Astrocyte (in vitro differentiated cells and primary cell): ENCODE measurements at regions not wholly inside any gene's neighbourhood (a gene's known extent, or its start where the extent isn't known, plus 50 kb on each side); places are given as distances from the start of the nearest gene placed in this dataset.

Experiments used
- DNase-seq: peaks from one replicate; pipeline ENCODE4 v3.0.0-alpha.2; 2010; ENCODE audit warnings: low read depth
- FAIRE-seq: peaks from 2 replicates; lab custom pipeline; 2011; peaks lifted over from hg19 to GRCh38; lab: Jason Lieb, UNC
- H2AFZ ChIP-seq: 2 replicates; pipeline ENCODE4 v1.6.0; 2012; ENCODE audit warnings: low read depth, low read length, inconsistent platforms
- H3K27ac ChIP-seq: 2 replicates; pipeline ENCODE4 v1.5.1; 2011; ENCODE audit warnings: low read depth, low read length, inconsistent platforms
- H3K27me3 ChIP-seq: 2 replicates; pipeline ENCODE4 v1.6.0; 2011; ENCODE audit warnings: low read length, inconsistent platforms; ENCODE audit not compliant: insufficient read depth
- H3K36me3 ChIP-seq: 2 replicates; pipeline ENCODE4 v1.5.1; 2011; ENCODE audit warnings: low read length, inconsistent platforms; ENCODE audit not compliant: insufficient read depth
- H3K4me1 ChIP-seq: 2 replicates; pipeline ENCODE4 v1.5.1; 2011; ENCODE audit warnings: low read length, inconsistent platforms; ENCODE audit not compliant: insufficient read depth
- H3K4me2 ChIP-seq: 2 replicates; pipeline ENCODE4 v1.6.0; 2012; ENCODE audit warnings: low read length, inconsistent platforms
- H3K4me3 ChIP-seq: 2 replicates; pipeline ENCODE4 v1.5.1; 2011; ENCODE audit warnings: low read depth, mild to moderate bottlenecking, low read length, inconsistent platforms; ENCODE audit not compliant: insufficient read depth
- H3K79me2 ChIP-seq: 2 replicates; pipeline ENCODE4 v1.6.0; 2012; ENCODE audit warnings: mild to moderate bottlenecking, low read length, inconsistent platforms; ENCODE audit not compliant: insufficient read depth
- H3K9ac ChIP-seq: 2 replicates; pipeline ENCODE4 v1.6.0; 2012; ENCODE audit warnings: mild to moderate bottlenecking, low read length, inconsistent platforms
- H3K9me3 ChIP-seq: 2 replicates; pipeline ENCODE4 v1.5.1; 2012; ENCODE audit warnings: low read depth, mild to moderate bottlenecking, low read length, inconsistent platforms; ENCODE audit not compliant: insufficient read depth
- H4K20me1 ChIP-seq: 2 replicates; pipeline ENCODE4 v1.6.0; 2012; ENCODE audit warnings: low read length, inconsistent platforms; ENCODE audit not compliant: insufficient read depth
- H3K27ac Mint-ChIP-seq: one replicate; pipeline ENCODE4 v1.8.0; 2021; ENCODE audit warnings: mild to moderate bottlenecking, mixed read lengths; ENCODE audit not compliant: unreplicated experiment
- H3K27me3 Mint-ChIP-seq: one replicate; pipeline ENCODE4 v1.8.0; 2021; ENCODE audit warnings: low read depth, mixed read lengths; ENCODE audit not compliant: unreplicated experiment
- H3K36me3 Mint-ChIP-seq: one replicate; pipeline ENCODE4 v1.8.0; 2021; ENCODE audit warnings: low read depth, mixed read lengths; ENCODE audit not compliant: unreplicated experiment
- H3K4me1 Mint-ChIP-seq: one replicate; pipeline ENCODE4 v1.8.0; 2021; ENCODE audit warnings: low read depth, mixed read lengths; ENCODE audit not compliant: unreplicated experiment
- H3K4me3 Mint-ChIP-seq: one replicate; pipeline ENCODE4 v1.8.0; 2021; ENCODE audit warnings: mild to moderate bottlenecking, moderate library complexity, mixed read lengths; ENCODE audit not compliant: unreplicated experiment
- H3K9me3 Mint-ChIP-seq: one replicate; pipeline ENCODE4 v1.8.0; 2021; ENCODE audit warnings: mild to moderate bottlenecking, mixed read lengths; ENCODE audit not compliant: unreplicated experiment
- CTCF ChIP-seq: IDR thresholded peaks from 2 replicates; pipeline ENCODE4 v1.5.1; 2011; ENCODE audit warnings: low read depth, mild to moderate bottlenecking, inconsistent platforms, low read length, moderate library complexity; ENCODE audit not compliant: insufficient read depth
- EZH2 ChIP-seq: IDR thresholded peaks from 2 replicates; pipeline ENCODE4 v1.6.1; 2012; ENCODE audit warnings: mild to moderate bottlenecking, low read length, inconsistent platforms; ENCODE audit not compliant: insufficient read depth

- peaks cover 12% of the 10 kb centered on the region for H3K4me1 ChIP-seq
- Mint-ChIP-seq H3K4me1 (no peaks in the 10 kb centered on the region), H3K36me3 (no peaks in the 10 kb centered on the region), H3K4me3 (no peak overlapping the region), H3K27me3 (peaks cover 19% of the 10 kb centered on the region), H3K27ac (no peak overlapping the region), H3K9me3 (no peaks in the 10 kb centered on the region)
- no peak overlapping the region for H3K9ac ChIP-seq
- no peak overlapping the region for H3K27ac ChIP-seq
- H3K9me3 ChIP-seq = no peaks in the 10 kb centered on the region
- H2AFZ ChIP-seq = no peak overlapping the region
- FAIRE-seq (no peak), DNase-seq (no peak)
- H3K4me3 ChIP-seq = no peak overlapping the region
- no peaks in the 10 kb centered on the region for H4K20me1 ChIP-seq
- no peaks in the 10 kb centered on the region for H3K27me3 ChIP-seq
- H3K79me2 ChIP-seq = no peaks in the 10 kb centered on the region
- H3K36me3 ChIP-seq = no peaks in the 10 kb centered on the region
- TF ChIP-seq EZH2 (no peak), CTCF (no peak)
- H3K4me2 ChIP-seq = no peak overlapping the region
Observed at GRCh38 chr16:5854027-5854426, 756.4 kb upstream of the EEF2KMT start.

GRCh38 chr16:5852151-5852550 is 754.6 kb upstream of the EEF2KMT start:
- no peaks in the 10 kb centered on the region for H4K20me1 ChIP-seq
- DNase-seq (no peak), FAIRE-seq (no peak)
- H3K36me3 ChIP-seq = no peaks in the 10 kb centered on the region
- no peak overlapping the region for H3K9ac ChIP-seq
- H3K4me3 ChIP-seq = no peak overlapping the region
- H3K27me3 Mint-ChIP-seq = peaks cover 19% of the 10 kb centered on the region
- no peaks in the 10 kb centered on the region for H3K36me3 Mint-ChIP-seq
- no peak overlapping the region for H3K4me3 Mint-ChIP-seq
- no peak for TF ChIP-seq EZH2
- TF ChIP-seq CTCF = no peak
- H2AFZ ChIP-seq = no peak overlapping the region
- H3K79me2 ChIP-seq = no peaks in the 10 kb centered on the region
- peak overlapping the region; percentile 65 for H3K4me2 ChIP-seq
- H3K4me1 Mint-ChIP-seq = no peaks in the 10 kb centered on the region
- H3K27me3 ChIP-seq = no peaks in the 10 kb centered on the region
- H3K4me1 ChIP-seq = peaks cover 12% of the 10 kb centered on the region
- H3K9me3 Mint-ChIP-seq = no peaks in the 10 kb centered on the region
- no peak overlapping the region for H3K27ac ChIP-seq
- no peak overlapping the region for H3K27ac Mint-ChIP-seq
- H3K9me3 ChIP-seq = no peaks in the 10 kb centered on the region

- no peaks in the 10 kb centered on the region for H3K9me3 ChIP-seq
Observed at GRCh38 chr16:5851393-5851982, 753.9 kb upstream of the EEF2KMT start.

More at GRCh38 chr16:5851393-5851982, 753.9 kb upstream of the EEF2KMT start:
- DNase-seq = peak; percentile 71
- no peaks in the 10 kb centered on the region for H3K27me3 ChIP-seq
- Mint-ChIP-seq H3K27me3 (peaks cover 19% of the 10 kb centered on the region), H3K9me3 (no peaks in the 10 kb centered on the region), H3K4me3 (no peak overlapping the region), H3K36me3 (no peaks in the 10 kb centered on the region), H3K27ac (no peak overlapping the region), H3K4me1 (no peaks in the 10 kb centered on the region)
- H3K79me2 ChIP-seq = no peaks in the 10 kb centered on the region
- H3K4me3 ChIP-seq = no peak overlapping the region
- no peak for FAIRE-seq
- H3K9ac ChIP-seq = no peak overlapping the region
- no peak overlapping the region for H3K27ac ChIP-seq
- H3K4me2 ChIP-seq = peak overlapping the region; percentile 65
- no peaks in the 10 kb centered on the region for H3K36me3 ChIP-seq
- H4K20me1 ChIP-seq = no peaks in the 10 kb centered on the region
- TF ChIP-seq EZH2 (no peak), CTCF (no peak)
- H3K4me1 ChIP-seq = peaks cover 12% of the 10 kb centered on the region
- H2AFZ ChIP-seq = no peak overlapping the region
